ENCODE measurements at regions not wholly inside any gene's neighbourhood (a gene's known extent, or its start where the extent isn't known, plus 50 kb on each side); places are given as distances from the start of the nearest gene placed in this dataset.

- BruUV-seq (replicated peaks), result no TSS peak
- Histone ChIP-seq H3K4me3 (ENCODE audit: low read length) (no peak overlapping the region), H3K9ac (ENCODE audit: low read length) (no peak overlapping the region), H3K9me2 (replicated peaks; ENCODE audit: low read length) (no peaks in the 10 kb centered on the region), H3K9me3 (ENCODE audit: low read length) (no peaks in the 10 kb centered on the region), H4K20me1 (ENCODE audit: low read length) (no peaks in the 10 kb centered on the region), H3K27ac (ENCODE audit: low read length) (no peak overlapping the region), H3K79me2 (ENCODE audit: low read length) (no peaks in the 10 kb centered on the region), H3K4me1 (ENCODE audit: insufficient read depth, low read length) (peaks cover 5% of the 10 kb centered on the region; the same call in 1 of the 2 replicates), H2AFZ (ENCODE audit: low read length) (no peak overlapping the region), H3K36me3 (ENCODE audit: low read depth, low read length) (no peaks in the 10 kb centered on the region), H3K4me2 (ENCODE audit: low read length) (no peak overlapping the region), H3K27me3 (ENCODE audit: low read length) (no peaks in the 10 kb centered on the region), H3F3A (ENCODE audit: low read length, unreplicated experiment) (no peaks in the 10 kb centered on the region)
- TF ChIP-seq EZH2 (IDR thresholded peaks at IDR 0.05; ENCODE audit: low read length, unreplicated experiment) (no peak), CTCF (conservative IDR thresholded peaks at IDR 0.05; ENCODE audit: low read depth, low read length) (no peak), EZH2phosphoT487 (IDR thresholded peaks at IDR 0.05; ENCODE audit: borderline replicate concordance, low read length) (no peak)
- intact Hi-C loops (cut with micrococcal nuclease), result no loop called here
- DNase-seq (no peak), ATAC-seq (no peak)
- CTCF ChIA-PET, result no interaction called here
- POLR2A ChIA-PET (ENCODE audit: unreplicated experiment), result no interaction called here
These were observed 86.7 kb downstream of the TMEM18 start for GRCh38 chr2:590214-591175.

- Histone ChIP-seq H3K79me2 (ENCODE audit: low read length) (no peaks in the 10 kb centered on the region), H3K4me2 (ENCODE audit: low read length) (no peak overlapping the region), H3K9me2 (replicated peaks; ENCODE audit: low read length) (no peaks in the 10 kb centered on the region), H3K9ac (ENCODE audit: low read length) (no peak overlapping the region), H3K36me3 (ENCODE audit: low read depth, low read length) (no peaks in the 10 kb centered on the region), H4K20me1 (ENCODE audit: low read length) (no peaks in the 10 kb centered on the region), H3K9me3 (ENCODE audit: low read length) (no peaks in the 10 kb centered on the region), H3K27ac (ENCODE audit: low read length) (no peak overlapping the region), H3K27me3 (ENCODE audit: low read length) (no peaks in the 10 kb centered on the region), H3F3A (ENCODE audit: low read length, unreplicated experiment) (no peaks in the 10 kb centered on the region), H2AFZ (ENCODE audit: low read length) (no peak overlapping the region), H3K4me3 (ENCODE audit: low read length) (no peak overlapping the region), H3K4me1 (ENCODE audit: insufficient read depth, low read length) (peaks cover 5% of the 10 kb centered on the region; the same call in 1 of the 2 replicates)
- no peak for TF ChIP-seq EZH2phosphoT487 (IDR thresholded peaks at IDR 0.05; ENCODE audit: borderline replicate concordance, low read length)
- TF ChIP-seq EZH2 (IDR thresholded peaks at IDR 0.05; ENCODE audit: low read length, unreplicated experiment), result no peak
- TF ChIP-seq CTCF (conservative IDR thresholded peaks at IDR 0.05; ENCODE audit: low read depth, low read length), result no peak
- ChIA-PET POLR2A (ENCODE audit: unreplicated experiment) (no interaction called here), CTCF (no interaction called here)
- no peak for DNase-seq
- BruUV-seq (replicated peaks), result no TSS peak
- no peak for ATAC-seq
- intact Hi-C loops (cut with micrococcal nuclease), result loop anchor here (5.0 kb wide), 1 partner anchor 38 kb away; no protein-coding TSS in a partner anchor
These were observed 87.7 kb downstream of the TMEM18 start for GRCh38 chr2:589281-590130.

All from PC-3 (cell line).